NCI-H1436 treated with DMSO at 0.1 percent for 48 hours (cell line): ENCODE measurements at regions not wholly inside any gene's neighbourhood (a gene's known extent, or its start where the extent isn't known, plus 50 kb on each side); places are given as distances from the start of the nearest gene placed in this dataset.

Source experiments
- DNase-seq: peaks from one replicate; lab custom pipeline; 2025; lab: John Stamatoyannopoulos, UW

- no peak for DNase-seq
These were observed 168.9 kb upstream of the NOVA1 start for GRCh38 chr14:26766726-26767125.

DNA sequence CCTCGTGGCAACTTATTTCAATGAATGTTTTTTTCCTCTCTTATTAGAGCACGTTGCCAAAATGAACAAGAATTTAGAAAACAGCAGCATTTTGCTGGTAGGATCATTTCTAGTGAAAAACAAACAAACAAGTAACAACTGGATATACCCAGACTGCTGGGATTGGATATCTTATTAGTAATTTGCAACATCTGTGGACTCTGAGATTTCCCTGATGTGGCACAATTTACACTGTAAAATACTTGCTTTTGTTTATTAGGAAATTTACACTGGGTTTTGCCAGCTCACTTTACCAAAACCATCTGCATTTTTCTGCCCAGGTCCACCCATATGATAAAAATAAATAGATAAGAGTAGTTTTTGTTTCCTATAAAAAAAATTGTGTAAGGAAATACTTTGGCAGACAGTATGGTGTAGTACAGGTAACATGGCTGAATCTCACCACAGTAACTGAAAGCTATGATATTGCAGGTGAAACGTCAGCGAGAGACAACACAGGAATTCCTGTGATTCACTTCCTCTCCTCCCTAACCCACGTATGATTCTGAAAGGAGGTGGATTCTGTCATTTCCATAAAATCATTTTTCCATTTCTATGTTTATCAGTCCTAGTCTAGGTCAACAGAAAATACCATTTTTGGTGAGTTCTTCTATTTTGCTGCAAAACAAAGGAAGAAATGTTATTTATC is 176.2 kb upstream of the NOVA1 start:
- DNase-seq = no peak

GRCh38 chr14:26775765-26776563 is 178.1 kb upstream of the NOVA1 start:
- no peak for DNase-seq

- no peak for DNase-seq
These were observed 193.4 kb upstream of the NOVA1 start for GRCh38 chr14:26791117-26791806.

DNA sequence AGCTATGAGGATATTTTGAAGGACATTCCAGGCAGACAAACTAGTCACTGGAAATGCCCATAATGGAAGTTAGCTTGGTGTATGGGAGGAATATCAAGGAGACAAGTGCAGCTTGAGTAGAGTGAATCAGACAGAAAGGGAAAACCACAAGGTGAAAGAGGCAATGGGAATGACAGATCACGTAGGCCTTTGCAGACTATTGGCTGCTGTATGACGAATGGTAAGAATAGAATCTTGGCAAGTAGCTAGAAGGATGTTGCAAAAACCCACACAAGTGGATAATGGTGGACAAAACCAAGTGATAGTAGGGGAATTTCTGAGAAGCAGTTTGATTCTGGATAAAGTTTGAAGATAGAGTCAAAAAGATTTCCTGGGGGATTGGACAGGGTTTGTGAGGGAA is 196.9 kb upstream of the NOVA1 start:
- DNase-seq = no peak

GRCh38 chr14:26808407-26808806 is 210.6 kb upstream of the NOVA1 start:
- no peak for DNase-seq

GRCh38 chr14:26810631-26811030 is 212.8 kb upstream of the NOVA1 start:
- DNase-seq = no peak

- no peak for DNase-seq
These were observed 214.0 kb upstream of the NOVA1 start for GRCh38 chr14:26811756-26812305.

- DNase-seq = peak; percentile 69
These were observed 222.3 kb upstream of the NOVA1 start for GRCh38 chr14:26820138-26820537.

- no peak for DNase-seq
These were observed 222.7 kb upstream of the NOVA1 start for GRCh38 chr14:26820572-26820971.

DNA sequence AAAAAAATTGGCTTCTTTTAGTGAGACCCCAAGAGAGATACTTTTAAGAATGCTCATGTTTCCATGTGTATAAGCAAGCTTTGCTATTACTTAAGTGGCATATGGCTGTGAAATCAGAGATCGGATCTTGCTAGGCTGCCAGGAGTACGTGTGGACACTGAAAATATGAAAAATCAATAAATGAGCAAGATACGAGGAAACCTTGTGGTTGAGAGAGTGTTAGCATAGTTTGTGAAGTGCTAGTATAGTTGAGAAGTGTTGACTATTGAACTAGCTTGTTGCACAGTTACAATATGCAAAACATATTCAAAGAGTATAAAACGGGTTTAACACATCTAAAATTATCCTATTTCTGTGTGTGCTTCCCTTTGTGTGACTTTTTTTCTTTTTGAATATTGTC is 230.9 kb upstream of the NOVA1 start:
- DNase-seq = no peak

GRCh38 chr14:26833621-26834176 is 235.9 kb upstream of the NOVA1 start:
- DNase-seq = no peak

GRCh38 chr14:26835979-26836570 is 238.2 kb upstream of the NOVA1 start:
- DNase-seq = no peak

DNA sequence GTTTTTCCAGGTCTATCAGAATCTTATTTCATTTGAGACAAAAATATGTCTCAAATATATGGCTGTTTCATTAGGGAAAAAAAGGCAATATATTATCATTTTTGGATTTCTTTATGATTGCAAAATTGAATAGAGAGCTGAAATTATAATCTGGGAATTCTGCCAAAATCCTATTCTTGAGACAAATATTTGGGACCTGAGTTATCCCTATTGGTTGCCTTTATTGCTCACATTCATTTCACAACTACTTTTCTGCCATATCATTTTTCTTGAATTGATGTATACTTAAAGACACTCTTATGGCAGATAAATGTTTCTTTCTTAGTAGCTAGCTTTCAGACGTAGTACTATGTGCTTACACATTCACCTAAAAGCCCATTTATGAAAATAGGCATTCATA is 241.6 kb upstream of the NOVA1 start:
- no peak for DNase-seq

DNA sequence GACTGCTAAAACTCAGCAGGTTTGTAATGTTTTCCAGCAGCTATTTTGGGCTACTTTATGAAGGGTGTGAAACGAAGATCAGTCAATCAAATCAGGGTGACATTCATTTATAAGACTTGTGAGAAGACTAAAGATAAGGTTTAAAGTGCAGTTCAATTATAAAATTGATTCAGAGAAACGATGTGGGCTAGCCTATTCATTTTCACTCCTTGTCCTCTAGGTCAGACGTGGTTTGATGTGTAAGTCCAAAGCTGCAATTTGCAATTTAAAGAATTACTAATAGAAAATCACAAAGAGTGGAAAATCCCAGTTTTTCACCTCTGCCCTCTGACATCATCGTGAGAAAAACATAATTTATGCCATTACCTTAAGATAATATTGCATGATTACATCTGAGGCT is 243.5 kb upstream of the NOVA1 start:
- DNase-seq = no peak

- no peak for DNase-seq
These were observed 244.3 kb upstream of the NOVA1 start for GRCh38 chr14:26841920-26842741.

- no peak for DNase-seq
These were observed 247.5 kb upstream of the NOVA1 start for GRCh38 chr14:26845151-26845818.

- DNase-seq = no peak
These were observed 248.6 kb upstream of the NOVA1 start for GRCh38 chr14:26846388-26846787.

- no peak for DNase-seq
These were observed 251.7 kb upstream of the NOVA1 start for GRCh38 chr14:26849514-26849913.

DNA sequence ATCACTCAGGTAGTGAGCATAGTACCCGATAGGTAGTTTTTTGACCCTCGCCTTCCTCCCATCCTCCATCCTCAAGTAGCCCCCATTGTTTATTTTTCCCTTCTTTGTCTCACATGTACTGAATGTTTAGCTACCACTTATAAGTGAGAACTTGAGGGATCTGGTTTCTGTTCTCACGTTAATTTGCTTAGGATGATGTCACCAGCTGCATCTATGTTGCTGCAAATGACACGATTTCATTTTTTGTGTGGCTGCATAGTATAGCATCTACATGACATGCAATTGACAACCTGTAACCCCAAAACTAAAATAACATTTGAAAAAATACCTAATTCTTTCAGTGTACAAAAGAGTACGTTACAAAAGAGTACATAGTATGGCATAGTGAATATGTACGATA is 254.0 kb upstream of the NOVA1 start:
- DNase-seq = no peak
